HG03139 (cell line): ENCODE measurements at regions not wholly inside any gene's neighbourhood (a gene's known extent, or its start where the extent isn't known, plus 50 kb on each side); places are given as distances from the start of the nearest gene placed in this dataset.

Experiments used
- ATAC-seq: cut with Tn5 transposase; IDR thresholded peaks from one replicate; pipeline ENCODE4 v1.9.1; 2021; ENCODE audit not compliant: unreplicated experiment

DNA sequence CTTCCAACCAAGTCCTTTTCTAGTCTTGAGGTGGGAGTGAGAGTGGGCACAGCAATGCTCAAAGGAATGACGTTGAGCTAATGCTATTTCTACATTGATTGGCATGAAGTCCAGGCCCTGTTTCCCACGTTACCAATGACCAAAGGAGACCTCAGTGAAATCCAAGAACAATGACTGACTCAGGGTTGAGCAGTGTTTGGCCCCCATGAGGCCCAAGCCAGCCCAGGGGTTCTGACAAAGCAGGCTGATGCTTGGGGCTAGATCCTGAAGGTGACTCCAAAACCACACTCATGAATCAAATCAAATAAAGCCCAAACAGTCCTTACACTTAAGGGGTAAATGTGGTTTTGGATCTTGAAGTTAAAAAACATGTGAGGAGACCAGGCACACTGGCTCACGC lies 278.5 kb upstream of the GJB5 start:
- no peak for ATAC-seq

DNA sequence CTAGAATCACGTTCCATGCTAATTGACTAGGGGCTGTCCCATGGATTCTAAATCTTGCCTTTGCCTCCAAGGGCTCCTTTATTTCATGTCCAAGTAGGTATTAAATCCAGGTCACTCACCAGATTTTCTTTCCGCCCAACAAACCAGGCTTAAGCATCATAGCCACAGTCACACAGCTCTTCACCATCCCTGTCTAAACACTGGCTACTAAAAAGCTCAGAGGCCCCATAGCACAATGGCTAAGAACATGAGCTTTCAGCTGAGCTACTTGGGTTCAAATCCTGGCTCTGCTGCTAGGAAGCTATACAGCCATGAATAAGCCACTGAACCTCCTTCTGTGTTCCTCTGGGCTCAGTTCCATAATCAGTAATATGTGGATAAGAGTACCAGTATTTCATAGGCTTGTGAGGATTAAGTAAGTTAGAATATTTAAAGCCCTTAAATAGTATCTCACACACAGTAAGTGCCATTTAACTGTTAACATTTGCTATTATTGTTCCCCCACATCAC lies 277.2 kb upstream of the GJB5 start:
- ATAC-seq, result no peak

DNA sequence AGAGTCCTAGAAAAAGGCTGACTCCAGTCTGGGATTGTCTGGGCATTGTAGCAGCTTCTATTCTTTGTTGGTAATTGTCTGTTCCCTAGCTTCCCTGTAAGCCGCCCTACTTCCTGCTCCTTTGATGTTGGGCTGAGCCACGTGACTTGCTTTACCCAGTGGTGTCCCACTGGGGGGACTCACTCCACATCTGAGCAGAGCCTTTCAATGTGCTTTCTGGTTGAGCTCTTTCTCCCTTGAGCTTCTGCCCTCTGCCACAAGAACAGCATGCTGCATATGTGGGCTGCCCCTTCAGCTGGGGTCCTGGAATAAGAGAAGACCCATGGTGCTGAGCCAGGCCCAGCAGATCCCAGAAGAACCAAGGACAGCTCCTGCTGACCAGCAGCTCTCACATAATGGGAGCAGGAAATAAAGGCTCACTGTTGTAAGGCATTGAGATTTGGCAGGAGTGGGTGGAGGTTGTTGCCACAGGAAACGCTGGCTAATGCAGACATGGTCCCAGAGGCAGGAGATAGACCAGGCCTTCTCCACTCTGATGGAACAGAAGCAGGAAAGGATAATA lies 276.3 kb upstream of the GJB5 start:
- no peak for ATAC-seq

DNA sequence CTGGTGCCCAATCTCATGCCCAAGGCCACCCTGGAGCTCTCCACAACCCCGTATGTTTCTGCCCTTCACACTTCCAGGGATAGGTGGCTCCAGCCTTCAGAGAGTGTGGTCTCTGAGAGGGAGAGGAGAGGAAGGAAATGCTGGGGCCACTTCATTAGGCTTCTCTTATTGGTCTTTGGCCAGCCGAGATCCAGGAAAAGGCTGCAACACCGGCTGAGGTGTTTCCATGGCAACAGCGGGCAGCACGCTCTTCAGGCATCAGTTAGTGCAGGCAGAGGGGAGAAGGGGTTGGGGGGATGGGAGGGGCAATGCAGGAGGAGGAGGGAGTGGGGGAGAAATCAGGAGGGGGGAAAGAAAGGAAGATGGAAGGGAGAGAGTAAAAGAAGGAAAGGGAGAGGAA lies 275.1 kb upstream of the GJB5 start:
- no peak for ATAC-seq

DNA sequence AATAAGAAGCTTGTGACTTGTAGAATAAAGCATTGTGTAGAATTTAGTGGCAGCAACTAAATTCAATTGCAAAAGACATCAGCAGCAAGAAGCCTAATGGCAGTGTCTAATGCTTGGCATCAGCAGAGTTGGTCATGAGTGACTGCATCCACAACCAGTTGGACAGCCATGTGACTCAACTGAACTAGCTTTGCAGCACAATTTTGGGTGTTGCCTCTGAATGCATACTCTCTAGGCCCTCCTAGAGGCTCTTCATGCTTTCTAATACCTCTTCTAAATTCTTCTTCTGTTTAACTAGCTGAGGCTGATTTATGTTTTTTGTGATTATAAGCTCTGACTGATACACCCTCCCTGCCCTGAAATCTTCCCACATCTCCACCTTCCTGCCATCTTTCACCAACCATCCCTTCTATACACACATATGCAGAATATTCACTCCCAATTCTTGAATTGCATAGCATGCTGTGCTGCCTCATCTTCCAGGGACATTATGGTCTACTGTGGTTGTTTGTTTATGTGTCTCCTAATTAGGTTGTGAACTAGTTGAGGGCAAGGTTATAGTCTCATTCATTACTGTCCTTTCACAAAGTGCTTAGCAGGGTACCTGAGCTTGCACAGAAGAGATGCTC lies 266.7 kb upstream of the GJB5 start:
- ATAC-seq, result no peak

DNA sequence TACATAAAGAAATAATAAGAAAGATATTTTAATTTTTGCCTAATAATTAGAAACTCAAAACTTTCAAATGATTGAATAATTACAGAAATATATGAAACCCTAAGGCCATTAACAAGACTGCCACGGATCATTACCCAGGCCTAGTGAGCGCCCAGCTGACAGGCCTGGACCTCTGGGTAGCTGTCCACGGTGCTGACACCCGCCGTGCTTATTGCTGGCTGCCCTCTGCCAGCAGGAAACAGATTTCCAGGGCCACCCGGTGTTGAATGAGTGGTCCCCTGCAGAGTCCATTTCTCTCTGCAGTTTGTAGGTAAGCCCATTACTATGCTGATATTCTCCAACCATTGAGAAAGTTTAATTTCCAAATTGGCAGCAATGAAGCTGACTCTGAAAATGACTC lies 254.4 kb upstream of the GJB5 start:
- no peak for ATAC-seq

DNA sequence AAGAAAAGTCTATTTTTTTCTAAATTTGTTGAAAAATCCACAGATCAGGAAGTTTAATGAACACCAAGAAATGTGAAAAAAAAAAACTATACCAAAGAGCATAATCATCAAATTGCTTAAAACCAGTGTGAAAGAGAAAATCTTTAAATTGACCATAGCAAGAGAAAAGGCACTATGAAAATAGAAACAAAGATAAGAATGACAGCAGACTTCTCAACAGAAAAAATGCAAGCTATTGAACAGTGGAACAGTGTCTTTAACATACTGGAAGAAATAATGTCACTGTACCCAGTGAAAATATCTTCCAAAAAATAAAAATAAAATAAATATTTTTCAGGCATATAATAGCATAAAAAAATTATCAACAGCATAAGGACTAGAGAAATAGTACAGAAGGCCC lies 243.0 kb upstream of the GJB5 start:
- no peak for ATAC-seq

DNA sequence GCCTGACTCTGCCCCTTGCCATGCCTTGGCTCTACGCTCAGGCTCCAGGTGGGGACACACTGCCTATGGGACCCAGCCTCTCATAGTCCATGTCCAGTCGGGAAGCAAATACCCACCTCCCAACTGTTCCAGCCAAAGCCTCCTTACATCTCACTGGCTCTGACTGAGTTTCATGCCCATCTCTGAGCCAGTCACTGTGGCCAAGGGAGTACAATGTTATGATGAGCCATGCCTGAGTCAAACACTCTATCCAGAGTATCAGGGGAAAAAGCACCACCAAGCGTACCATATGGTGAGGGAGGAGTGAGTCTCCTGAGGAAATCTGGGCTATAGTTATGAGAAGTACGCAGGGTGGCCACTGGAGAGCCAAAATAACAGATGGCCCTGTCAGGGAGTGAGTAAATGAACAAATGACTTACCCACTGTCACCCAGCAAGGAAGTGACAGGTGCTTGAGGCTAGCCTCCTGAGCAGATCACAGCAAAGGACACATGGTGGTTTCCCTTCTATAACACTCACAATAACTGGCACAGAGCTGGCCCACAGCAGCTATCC lies 236.6 kb upstream of the GJB5 start:
- no peak for ATAC-seq

DNA sequence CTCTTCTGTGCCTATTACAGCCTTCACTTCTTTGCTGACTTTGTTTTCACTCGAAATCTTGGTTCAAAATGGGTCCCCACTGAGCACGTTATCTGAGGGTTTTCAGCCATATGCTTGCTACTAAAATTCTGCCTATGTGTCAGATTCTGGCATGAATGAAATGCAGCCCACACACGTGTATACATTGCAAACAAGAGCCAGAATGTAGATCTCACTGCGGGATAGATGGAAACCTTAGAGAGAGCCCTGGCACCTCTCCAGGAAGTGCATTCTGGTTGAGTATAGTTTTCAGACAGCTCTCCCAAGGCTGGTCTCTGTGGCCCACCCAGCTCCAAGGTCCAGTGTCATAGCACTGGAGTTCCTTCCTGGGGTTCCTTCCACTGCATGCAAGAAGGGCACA lies 234.7 kb upstream of the GJB5 start:
- ATAC-seq, result no peak

DNA sequence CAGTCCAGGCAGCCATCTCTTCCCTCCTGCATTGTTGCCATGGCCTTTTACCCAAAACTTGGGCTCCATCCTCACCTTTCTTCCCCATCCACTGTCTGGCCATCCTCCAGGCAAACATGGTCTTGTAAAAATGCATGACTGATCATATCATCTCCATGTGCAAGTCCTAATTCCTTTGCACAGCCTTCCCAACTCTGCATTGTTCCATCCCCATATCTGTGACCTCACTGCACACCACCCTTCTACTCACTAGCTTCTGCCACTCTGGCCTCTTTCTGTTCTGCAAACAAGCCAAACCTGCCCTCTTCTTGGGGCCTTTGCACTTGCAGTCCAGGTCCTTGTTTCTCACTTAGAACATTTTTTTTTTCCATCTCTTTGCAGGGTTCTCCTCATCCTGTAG lies 230.1 kb upstream of the GJB5 start:
- no peak for ATAC-seq

DNA sequence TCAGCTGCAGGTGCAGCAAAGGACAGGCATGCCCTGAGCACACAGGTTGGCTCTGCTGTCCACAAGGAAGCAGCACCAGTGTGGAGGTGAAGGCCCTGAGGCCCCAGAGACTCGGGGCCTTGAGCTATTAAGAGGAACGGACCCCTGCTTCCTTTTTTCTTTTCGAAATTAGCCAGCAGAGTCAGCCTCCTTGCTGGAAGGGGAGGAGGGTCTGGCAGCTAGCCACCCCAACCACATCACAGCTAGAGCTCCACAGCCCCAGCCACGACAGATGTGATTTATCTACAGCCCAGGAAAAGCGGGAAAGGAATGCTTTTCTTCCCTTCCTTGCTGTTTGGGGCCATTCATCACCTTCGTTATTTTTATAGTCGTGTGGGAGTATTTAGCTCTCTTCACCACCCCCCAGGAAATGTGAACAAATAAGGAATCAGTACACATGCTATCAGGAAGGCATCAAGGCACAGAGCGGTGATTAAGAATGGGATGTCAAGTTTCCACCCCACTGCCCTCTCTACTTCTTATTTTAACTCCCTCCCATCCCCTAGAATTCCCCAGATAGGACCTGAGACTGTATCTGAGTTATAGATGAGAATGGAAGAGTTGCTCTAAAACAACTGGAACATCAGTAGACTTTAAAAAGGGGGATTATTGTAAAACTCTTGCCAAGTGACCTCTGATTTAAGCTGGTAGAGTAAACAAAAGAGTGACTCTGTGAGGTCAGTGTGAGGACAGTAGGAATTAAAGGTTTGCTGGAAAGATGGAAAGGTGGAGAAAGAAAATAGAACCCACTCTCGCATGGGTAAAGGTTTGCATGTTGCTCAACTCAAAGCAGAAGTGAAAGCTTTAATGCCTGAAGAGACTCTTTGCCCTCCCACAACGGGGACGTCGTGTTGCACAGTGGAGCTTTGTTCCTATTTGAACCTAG lies 224.7 kb upstream of the GJB5 start:
- peak; percentile 43 for ATAC-seq

DNA sequence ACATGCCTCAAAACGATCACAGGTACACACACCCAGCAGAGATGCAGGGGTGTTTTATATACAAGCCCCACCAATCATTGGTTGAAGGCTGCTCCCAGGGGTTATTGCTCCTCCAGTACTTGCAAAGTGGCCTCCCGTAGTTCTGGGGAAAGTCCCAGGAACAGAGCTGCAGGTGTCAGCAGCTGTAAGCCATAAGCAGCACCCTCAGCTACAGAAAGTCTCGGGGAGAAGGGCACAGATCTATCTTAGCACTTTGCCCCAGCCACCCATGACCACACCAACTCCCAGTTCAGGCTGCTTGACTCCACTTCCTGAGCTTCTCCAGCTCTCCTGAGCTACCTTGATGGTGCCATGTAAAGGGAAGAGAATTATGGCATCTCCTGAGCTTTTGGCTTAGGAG lies 222.7 kb upstream of the GJB5 start:
- no peak for ATAC-seq

DNA sequence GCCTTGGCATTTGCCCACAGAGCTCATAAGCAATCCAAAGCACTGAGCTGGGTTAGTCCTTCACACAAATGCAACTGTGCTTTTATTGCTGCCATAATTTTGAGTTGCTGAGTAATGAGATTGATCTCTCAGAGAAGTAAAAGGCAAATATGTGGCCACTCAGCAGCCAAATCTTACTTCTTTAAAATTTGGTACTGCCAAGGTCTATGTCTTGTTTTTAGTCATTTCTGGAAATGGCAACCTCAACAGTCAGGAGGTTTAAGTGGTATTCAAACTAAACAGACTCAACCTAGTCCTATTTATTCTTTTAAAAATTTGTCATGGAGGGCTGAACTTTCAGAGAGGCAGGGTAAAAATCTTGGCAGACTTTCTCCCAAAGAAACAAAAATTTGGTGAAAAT lies 216.4 kb upstream of the GJB5 start:
- no peak for ATAC-seq

DNA sequence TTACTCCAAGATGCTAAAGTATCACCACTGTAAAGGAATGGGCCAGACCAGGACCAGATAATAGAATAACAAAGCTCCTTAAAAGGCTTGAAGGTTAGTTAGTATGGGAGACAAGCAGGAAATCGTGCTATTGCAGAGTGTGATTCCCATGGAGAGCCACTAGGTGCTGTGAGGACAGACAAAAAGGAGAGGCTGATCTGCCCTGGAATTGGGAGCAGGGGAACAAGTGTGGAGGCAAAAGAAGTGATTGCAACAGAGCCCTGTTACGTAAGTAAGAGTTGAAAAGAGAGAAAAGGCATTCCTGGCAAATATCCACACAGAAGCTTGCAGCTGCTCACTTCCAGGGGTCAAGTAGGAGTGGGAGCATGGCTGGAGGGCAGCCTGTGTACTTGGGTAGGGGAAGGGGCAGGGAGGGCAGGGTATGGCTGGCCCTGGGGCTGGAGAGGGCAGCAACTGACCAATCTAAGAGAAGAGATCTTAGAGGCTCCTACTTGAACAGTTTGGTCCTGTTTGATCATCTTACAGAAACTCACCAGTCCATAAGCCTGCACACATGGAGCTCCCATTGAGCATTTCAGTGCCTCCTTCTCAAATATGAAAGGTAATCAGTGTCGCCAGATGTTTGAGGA lies 207.7 kb upstream of the GJB5 start:
- no peak for ATAC-seq

DNA sequence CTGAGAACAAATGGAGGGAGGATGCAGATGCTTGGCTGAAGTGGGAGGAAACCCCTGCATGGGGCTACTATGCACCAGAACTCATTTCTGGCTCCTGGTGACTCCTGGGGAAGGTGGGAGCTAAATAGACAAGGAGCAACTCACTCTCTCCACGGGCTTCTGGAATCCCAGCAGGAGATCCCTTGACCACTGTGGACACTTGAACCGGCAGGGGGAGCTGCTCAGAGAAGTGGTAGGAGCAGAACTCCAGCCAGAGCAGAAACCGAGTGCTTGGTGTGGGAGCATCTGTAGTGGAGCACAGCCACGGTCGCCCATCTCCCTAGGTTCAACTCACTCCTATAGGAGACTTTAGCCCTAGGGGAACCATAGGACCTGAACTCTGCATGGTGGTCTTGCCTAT lies 205.6 kb upstream of the GJB5 start:
- ATAC-seq, result no peak

DNA sequence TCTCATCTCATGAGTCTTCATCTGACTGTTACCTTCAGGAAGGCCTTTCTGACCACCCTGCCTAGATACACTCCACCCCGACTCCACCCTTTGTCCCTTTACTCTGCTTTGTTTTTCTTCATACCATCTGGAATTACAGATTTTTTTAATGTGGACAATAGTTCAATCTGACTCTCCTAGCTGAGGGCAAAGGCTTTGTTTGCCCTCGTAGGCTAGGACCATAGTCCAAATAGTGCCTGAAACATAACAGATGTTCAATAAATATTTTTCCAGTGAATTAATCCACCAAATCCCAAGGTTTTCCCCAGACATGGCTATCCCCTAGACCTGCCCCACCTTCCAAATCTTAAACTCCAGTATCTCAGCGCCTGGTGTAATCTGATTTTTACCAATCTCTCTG lies 176.5 kb upstream of the GJB5 start:
- ATAC-seq, result no peak

DNA sequence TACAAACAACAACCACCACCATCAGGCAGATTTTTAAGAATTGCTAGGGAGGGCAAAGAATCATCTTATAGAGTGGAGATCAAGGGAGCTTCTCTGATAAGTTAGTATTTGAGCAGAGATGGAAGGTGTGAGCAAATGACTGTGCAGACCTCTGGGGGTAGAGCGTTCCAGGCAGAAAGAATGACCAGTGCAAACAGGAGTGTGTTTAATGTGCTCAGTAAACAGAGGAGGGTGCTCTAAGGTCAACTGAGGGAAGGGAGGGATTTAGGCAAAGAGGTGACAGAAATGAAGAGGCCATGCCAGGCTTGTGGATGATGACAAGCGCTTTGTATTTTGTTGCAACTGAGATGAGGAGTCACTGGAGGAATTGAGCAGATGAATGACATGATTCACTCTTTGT lies 172.5 kb upstream of the GJB5 start:
- ATAC-seq, result no peak

DNA sequence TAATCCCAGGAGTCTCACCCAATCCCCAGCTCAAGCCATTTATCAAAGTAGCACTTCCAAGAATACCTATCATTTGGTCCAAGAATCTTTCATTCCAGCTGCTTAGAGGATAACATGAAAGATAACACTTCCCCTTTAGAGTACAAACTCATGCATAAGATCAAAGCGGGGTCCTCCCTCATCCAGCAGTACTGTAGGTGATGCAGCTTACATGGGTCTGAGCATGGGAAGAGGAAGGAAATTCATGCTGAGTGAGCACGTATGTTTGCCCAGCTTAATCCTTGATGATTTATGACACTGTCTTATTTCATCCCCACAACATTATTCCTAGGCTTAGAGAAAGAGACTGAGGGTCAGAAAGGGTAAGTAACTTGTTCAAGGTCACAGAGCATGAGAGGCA lies 167.1 kb upstream of the GJB5 start:
- no peak for ATAC-seq

DNA sequence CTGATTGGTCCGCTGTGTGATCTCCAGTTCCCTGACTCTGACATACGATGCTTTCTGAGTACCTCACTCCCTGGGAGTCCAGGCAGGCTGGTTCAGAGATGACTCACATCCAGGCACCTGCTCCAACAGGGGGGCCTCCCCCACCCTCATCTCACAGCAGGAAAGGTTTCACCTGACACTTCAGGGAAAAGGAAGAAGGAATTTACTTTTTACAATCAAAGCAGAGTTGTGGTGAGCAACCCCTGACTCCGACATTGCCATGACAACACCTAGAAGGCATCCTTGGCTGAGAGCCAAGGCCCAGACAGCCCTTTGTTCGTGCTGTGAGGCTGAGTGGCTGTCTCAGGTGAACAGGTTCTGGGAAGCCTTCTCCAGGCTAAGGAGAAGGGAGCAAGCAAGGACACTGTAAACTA lies 164.6 kb upstream of the GJB5 start:
- no peak for ATAC-seq

DNA sequence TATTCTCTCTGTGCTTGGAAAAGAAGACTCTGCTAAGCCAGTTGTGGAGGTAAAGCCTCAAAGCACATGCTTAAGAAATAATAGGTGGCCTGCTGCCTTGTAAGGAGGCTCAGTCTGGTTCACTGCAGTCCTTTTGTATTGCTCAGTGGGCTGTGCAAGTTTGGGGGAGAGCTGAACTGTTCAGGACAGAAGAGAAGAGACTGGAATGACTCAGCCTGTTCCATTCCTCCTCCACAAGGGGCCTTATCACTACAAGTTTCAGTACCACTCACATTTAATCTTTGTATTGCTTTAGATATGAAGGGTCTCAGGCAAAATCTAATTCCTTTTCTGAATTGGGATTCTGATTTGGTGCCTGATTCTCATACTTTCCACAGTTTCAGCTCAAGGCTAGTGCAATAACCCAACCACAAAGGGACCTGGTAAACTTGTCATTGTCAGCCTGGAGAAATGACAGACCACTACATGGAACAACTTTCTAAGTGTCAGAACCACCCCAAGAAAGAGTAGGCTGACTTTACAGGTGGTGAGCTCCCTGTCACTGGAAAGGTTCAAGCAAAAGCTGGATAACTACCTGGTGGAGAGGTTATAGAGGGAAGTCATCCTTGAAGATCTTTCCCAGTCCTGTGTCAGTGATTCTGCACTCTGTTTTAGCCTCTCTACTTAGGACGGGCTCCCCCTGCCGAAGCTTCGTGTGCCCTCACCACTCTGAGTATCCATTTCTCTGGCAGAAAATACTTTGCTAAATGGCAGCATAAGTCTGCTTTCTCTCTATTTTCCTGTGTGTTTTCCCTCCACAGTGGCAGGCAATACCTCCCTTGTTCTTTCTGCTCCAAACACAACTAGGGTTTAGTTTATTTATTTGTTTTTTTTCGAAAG lies 162.9 kb upstream of the GJB5 start:
- no peak for ATAC-seq
